GM18498 (cell line): ENCODE measurements at regions not wholly inside any gene's neighbourhood (a gene's known extent, or its start where the extent isn't known, plus 50 kb on each side); places are given as distances from the start of the nearest gene placed in this dataset.
"Not testable (repeated sequence)": the region's sequence is repeated elsewhere in the genome, so short reads cannot be mapped to it uniquely, and the experiment has no call there.

Experiments used
- ATAC-seq: cut with Tn5 transposase; IDR thresholded peaks from one replicate; pipeline ENCODE4 v1.9.1; 2021; ENCODE audit warnings: mild to moderate bottlenecking, moderate library complexity; ENCODE audit not compliant: unreplicated experiment

GRCh38 chr3:94314218-94314883, 251.5 kb downstream of the NSUN3 start:
- ATAC-seq: no peak

GRCh38 chr3:94317017-94317416, 254.2 kb downstream of the NSUN3 start:
- ATAC-seq: no peak

GRCh38 chr3:94323596-94323995, 260.7 kb downstream of the NSUN3 start:
- no peak for ATAC-seq

DNA sequence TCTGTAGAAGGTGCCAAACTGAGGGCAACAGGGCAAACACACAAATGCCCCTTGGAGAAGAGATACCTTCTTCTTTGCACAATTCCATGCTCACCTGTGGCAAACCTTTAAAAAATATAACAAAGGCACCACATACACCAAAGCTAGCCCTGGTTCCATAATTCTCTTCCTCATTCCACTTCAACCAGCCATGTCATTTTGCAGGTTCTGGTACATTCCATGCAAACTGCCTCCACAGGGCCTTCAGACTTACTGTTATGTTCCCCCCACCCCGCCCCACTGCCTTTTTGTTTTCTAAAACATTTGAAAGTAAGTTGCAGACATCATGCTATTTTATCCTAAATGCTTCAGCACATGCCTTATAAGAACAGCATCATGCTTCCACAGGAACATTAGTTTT, 269.0 kb downstream of the NSUN3 start:
- no peak for ATAC-seq

GRCh38 chr3:94336046-94336753, 273.3 kb downstream of the NSUN3 start:
- ATAC-seq: no peak

GRCh38 chr3:94345101-94345500, 282.2 kb downstream of the NSUN3 start:
- no peak for ATAC-seq

DNA sequence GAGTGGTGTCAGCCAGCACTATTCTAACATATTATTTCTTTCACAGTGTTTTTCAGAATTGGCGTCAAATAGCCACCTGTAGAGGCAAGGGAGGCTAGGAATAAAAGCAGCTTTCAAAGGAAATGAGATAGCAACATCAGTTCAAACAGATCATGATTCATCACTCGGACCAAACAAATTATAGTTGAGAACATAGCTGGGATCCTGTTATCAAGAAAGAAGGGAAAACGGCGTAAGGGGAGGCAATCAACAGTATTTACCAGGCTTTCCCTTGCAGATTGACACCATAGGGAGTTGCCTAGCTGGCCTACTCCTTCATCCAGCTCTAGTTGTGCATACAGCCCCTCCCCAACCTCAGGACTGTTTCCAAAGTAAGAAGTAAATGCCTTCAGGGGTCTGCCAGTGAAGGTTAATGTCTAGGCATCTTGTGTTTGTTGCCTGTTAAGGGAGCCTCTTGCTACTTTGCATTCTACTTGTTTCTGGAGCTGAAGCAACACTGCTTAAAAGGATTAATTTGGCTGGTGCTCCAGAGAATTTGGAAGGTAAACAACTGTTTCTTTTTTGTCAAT, 286.5 kb downstream of the NSUN3 start:
- no peak for ATAC-seq

- ATAC-seq: no peak
Measured at GRCh38 chr3:94356581-94356980, 293.7 kb downstream of the NSUN3 start.

GRCh38 chr3:94359996-94360395, 297.1 kb downstream of the NSUN3 start:
- no peak for ATAC-seq

- no peak for ATAC-seq
Measured at GRCh38 chr3:94360987-94361386, 298.1 kb downstream of the NSUN3 start.

- ATAC-seq: no peak
Measured at GRCh38 chr3:94362393-94362792, 299.5 kb downstream of the NSUN3 start.

GRCh38 chr3:94365006-94365405, 302.1 kb downstream of the NSUN3 start:
- no peak for ATAC-seq

GRCh38 chr3:94372026-94372425, 309.2 kb downstream of the NSUN3 start:
- no peak for ATAC-seq

GRCh38 chr3:94373456-94373855, 310.6 kb downstream of the NSUN3 start:
- no peak for ATAC-seq

GRCh38 chr3:94374439-94375161, 311.7 kb downstream of the NSUN3 start:
- no peak for ATAC-seq

DNA sequence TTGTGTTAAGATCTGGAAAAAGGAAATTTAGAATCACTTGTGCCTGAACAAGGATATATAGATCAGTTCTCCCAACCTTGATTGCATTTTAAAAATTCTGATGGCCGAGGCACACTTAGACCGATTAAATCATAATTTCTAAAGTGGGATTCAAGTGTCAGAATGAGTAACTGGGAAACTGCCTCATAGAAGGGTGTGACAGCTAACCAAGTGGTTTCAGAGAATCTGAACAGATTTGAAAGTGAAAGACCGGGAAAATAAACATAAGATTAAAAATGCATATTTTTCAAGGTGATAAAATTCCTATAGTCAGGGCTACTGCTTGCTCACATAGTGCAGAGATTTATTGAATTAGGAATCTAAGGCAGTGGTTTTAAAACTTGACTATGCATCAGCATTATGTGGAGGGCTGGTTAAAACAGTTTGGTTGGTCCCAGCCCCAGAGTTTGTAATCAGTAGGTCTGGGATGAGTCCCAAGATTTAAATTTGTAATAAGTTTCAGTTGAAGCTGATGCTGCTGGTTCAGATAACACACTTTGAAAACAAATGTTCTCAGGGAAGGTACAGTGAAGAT, 314.3 kb downstream of the NSUN3 start:
- ATAC-seq: not testable (repeated sequence)

DNA sequence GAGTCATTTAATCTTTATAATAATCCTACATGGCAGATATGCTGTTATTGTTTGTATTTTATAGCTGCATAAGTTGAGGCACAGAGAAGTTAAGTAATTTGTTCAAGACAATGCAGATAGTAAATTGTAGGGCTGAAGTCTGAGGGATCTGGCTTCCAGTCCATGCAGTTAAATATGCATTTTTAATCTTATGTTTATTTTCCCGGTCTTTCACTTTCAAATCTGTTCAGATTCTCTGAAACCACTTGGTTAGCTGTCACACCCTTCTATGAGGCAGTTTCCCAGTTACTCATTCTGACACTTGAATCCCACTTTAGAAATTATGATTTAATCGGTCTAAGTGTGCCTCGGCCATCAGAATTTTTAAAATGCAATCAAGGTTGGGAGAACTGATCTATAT, 315.0 kb downstream of the NSUN3 start:
- ATAC-seq: not testable (repeated sequence)

GRCh38 chr3:94378322-94378721, 315.5 kb downstream of the NSUN3 start:
- no peak for ATAC-seq

GRCh38 chr3:94379264-94379663, 316.4 kb downstream of the NSUN3 start:
- ATAC-seq: no peak

- ATAC-seq: no peak
Measured at GRCh38 chr3:94394885-94395284, 332.0 kb downstream of the NSUN3 start.

DNA sequence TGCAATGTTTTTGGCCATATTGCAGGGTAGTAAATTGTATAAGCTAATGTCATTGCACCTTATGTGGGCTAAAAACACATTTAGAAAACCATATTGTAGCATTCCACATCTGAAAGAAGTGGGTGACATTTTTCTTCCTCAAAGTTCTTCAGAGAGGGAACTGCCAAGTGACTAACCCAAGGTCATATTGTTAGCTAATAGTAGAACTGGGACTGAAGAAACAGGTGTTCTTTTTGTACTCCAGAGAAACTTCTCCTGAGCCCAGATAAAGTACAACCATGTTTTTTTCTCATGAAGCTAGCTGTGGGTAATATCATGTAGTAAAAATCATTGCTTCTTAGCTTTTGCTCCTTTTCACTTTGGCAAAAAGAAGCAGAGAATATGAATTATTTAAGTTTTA, 333.0 kb downstream of the NSUN3 start:
- ATAC-seq: no peak
